Uterus (tissue), 3 donors: ENCODE measurements at regions not wholly inside any gene's neighbourhood (a gene's known extent, or its start where the extent isn't known, plus 50 kb on each side); places are given as distances from the start of the nearest gene placed in this dataset. TPM values are rescaled to one million over a fixed set of nuclear protein-coding genes. Genes with fewer than 3 reads are reported as not detected.

Experiments used
- DNase-seq, 2 donors: peaks; one replicate each; pipeline ENCODE4 v3.0.0-alpha.2; 2019 to 2020
- H3K27ac ChIP-seq, 2 donors: fragments of 200-600 bp; sonication (generic); 1 replicate in 1 of 2; 2 replicates in 1 of 2; pipeline ENCODE4 v1.5.1; 2016 to 2018
- H3K27me3 ChIP-seq, 2 donors: fragments of 200-600 bp; sonication (generic); one replicate each; pipeline ENCODE4 v1.5.1; 2018 to 2019; ENCODE audit warnings: control low read depth in 1 of 2
- H3K36me3 ChIP-seq, 2 donors: fragments of 200-600 bp; sonication (generic); one replicate each; pipeline ENCODE4 v1.5.1; 2019; ENCODE audit warnings: control low read depth in 1 of 2
- H3K4me1 ChIP-seq, 2 donors: fragments of 200-600 bp; sonication (generic); one replicate each; pipeline ENCODE4 v1.5.1; 2018 to 2019; ENCODE audit warnings: control low read depth in 1 of 2
- H3K4me3 ChIP-seq, 2 donors: fragments of 200-600 bp; sonication (generic); 1 replicate in 1 of 2; 2 replicates in 1 of 2; pipeline ENCODE4 v1.5.1; 2018 to 2019; ENCODE audit warnings: mild to moderate bottlenecking in 1 of 2
- H3K9me3 ChIP-seq, 2 donors: fragments of 200-600 bp; sonication (generic); one replicate each; pipeline ENCODE4 v1.5.1; 2019; ENCODE audit warnings: control low read depth in 1 of 2
- POLR2A ChIP-seq, 2 donors: fragments of 450-650 bp; IDR thresholded peaks; one replicate each; pipeline ENCODE4 v1.6.1; 2016; ENCODE audit warnings: antibody characterized with exemption in 2 of 2, mild to moderate bottlenecking in 1 of 2, moderate library complexity in 1 of 2
- intact Hi-C: fragments of 100-400 bp; cut with DNase I; formaldehyde crosslinking; loops from one replicate; pipeline ENCODE4 v1.15.1; 2023; ENCODE audit warnings: low total_unique reads
- microRNA-seq: library from miRNA; unstranded; fragments of <30 nt; microRNA quantifications from one replicate; pipeline ENCODE4, GENCODE V29; 2016; ENCODE audit warnings: borderline microRNAs expressed, borderline replicate concordance
- small RNA-seq: library from RNA; depleted of rRNA; stranded (forward); fragments of <200 nt; gene quantifications from one replicate; pipeline ENCODE3, GENCODE V24; 2016
- TF ChIP-seq, protein P1 (sequence below), 4 experiments: fragments of 200-600 bp in 2 of 4; fragments of 450-650 bp in 2 of 4; sonication (generic) in 2 of 4; IDR thresholded peaks; one replicate each; pipeline ENCODE4 v1.5.1; 2016 to 2019; ENCODE audit warnings: antibody characterized with exemption in 4 of 4, mild to moderate bottlenecking in 2 of 4, moderate library complexity in 1 of 4
- donor health status: DM: yes; HTN: yes; CAD: no.

DNA sequence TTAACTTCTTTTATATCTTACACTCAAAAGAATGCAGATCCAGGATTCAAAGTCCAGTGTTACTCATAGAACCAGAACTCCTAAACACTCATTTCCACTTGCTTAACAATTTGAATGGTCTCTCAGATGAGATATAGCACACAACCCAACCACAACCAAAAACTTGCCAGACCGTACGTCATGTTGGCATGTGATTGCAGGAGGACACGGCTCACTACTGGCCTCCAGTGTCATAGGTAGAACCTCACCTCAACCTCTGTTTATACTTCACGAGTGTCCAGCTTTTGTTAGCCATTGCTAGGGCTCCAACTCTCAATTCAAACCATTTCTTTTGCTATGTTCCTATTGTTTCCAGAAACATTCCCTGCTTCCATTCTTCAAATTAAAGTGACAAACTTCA is 58.5 kb upstream of the PDGFD start:
- no peak for DNase-seq
- intact Hi-C loops: no loop called here
- Histone ChIP-seq H3K4me3 (no peak overlapping the region), H3K9me3 (no peaks in the 10 kb centered on the region), H3K27ac (no peak overlapping the region), H3K36me3 (no peaks in the 10 kb centered on the region), H3K27me3 (no peaks in the 10 kb centered on the region), H3K4me1 (no peaks in the 10 kb centered on the region)
- TF ChIP-seq POLR2A (IDR thresholded peaks at IDR 0.05): no peak
- TF ChIP-seq, protein P1, sequence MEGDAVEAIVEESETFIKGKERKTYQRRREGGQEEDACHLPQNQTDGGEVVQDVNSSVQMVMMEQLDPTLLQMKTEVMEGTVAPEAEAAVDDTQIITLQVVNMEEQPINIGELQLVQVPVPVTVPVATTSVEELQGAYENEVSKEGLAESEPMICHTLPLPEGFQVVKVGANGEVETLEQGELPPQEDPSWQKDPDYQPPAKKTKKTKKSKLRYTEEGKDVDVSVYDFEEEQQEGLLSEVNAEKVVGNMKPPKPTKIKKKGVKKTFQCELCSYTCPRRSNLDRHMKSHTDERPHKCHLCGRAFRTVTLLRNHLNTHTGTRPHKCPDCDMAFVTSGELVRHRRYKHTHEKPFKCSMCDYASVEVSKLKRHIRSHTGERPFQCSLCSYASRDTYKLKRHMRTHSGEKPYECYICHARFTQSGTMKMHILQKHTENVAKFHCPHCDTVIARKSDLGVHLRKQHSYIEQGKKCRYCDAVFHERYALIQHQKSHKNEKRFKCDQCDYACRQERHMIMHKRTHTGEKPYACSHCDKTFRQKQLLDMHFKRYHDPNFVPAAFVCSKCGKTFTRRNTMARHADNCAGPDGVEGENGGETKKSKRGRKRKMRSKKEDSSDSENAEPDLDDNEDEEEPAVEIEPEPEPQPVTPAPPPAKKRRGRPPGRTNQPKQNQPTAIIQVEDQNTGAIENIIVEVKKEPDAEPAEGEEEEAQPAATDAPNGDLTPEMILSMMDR (IDR thresholded peaks at IDR 0.05): no peak

DNA sequence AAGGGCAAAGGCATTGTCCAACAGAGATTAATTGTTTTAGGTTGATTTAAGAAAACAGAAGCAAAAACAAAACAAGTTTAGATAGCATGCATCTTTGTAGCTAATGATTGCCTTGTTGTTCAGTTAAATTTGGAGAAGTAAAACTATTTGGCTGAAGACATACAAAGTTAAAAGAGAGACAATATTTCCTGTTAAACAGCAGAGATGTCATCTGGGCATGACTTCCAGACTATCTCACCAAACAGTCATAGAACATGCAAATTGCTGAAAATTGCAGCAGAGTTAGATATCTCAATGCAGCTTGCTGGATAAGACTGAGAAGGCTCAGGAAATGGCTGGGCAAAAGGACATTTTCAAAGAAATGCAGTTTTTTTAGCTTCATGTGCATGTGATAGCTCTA is 57.5 kb upstream of the PDGFD start:
- Histone ChIP-seq H3K27me3 (no peaks in the 10 kb centered on the region), H3K36me3 (no peaks in the 10 kb centered on the region), H3K4me3 (no peak overlapping the region), H3K27ac (no peak overlapping the region), H3K4me1 (no peaks in the 10 kb centered on the region), H3K9me3 (no peaks in the 10 kb centered on the region)
- TF ChIP-seq POLR2A (IDR thresholded peaks at IDR 0.05): no peak
- TF ChIP-seq, protein P1 (IDR thresholded peaks at IDR 0.05): no peak
- intact Hi-C loops: no loop called here
- no peak for DNase-seq

DNA sequence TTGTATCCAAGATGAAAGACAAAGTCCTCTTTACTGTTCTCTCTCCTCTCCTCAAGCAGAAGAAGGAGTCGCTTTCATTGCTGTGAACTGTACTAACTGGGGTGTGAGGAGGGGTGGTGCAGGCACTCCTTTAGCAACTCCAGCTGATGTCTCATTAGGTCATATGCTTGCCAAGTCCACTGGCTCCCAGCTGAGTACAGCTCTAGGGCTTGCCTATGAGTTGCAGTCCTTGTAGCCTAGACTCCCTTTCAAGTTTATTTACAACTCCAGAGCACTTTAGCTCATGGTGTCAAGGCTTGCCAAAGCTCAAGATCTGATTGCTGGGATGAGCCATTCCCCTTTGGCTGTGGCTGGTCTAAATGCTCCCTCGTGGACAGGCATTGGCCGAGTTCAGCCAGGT is 55.1 kb upstream of the PDGFD start:
- intact Hi-C loops: no loop called here
- DNase-seq: no peak
- Histone ChIP-seq H3K36me3 (no peaks in the 10 kb centered on the region), H3K27me3 (no peaks in the 10 kb centered on the region), H3K4me3 (no peak overlapping the region), H3K9me3 (no peaks in the 10 kb centered on the region), H3K27ac (no peak overlapping the region), H3K4me1 (no peaks in the 10 kb centered on the region)
- TF ChIP-seq, protein P1 (IDR thresholded peaks at IDR 0.05): no peak
- no peak for TF ChIP-seq POLR2A (IDR thresholded peaks at IDR 0.05)

DNA sequence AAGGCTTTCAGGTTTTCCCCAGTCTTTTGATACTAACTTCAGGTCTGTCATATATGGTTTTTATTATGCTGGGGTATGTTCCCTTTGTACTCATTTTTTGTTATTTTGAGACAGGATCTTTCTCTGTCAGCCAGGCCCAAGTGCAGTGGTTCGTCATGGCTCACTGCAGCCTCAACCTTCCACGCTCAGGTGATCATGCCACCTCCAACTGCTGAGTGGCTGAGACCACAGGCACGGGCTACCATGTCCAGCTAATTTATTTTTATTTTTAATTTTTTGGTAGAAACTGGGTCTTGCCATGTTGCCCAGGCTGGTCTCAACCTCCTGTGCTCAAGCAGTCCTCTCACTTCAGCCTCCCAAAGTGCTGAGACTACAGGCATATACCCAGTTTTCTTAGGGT is 50.6 kb upstream of the PDGFD start:
- H3K36me3 ChIP-seq: no peaks in the 10 kb centered on the region
- no peak for DNase-seq

More for the DNA sequence above, 50.6 kb upstream of the PDGFD start:
- intact Hi-C loops: no loop called here
- no peak for TF ChIP-seq POLR2A (IDR thresholded peaks at IDR 0.05)
- TF ChIP-seq, protein P1 (IDR thresholded peaks at IDR 0.05): no peak
- no peaks in the 10 kb centered on the region for H3K27me3 ChIP-seq
- no peaks in the 10 kb centered on the region for H3K9me3 ChIP-seq
- H3K4me1 ChIP-seq: no peaks in the 10 kb centered on the region
- no peak overlapping the region for H3K27ac ChIP-seq
- H3K4me3 ChIP-seq: no peak overlapping the region

Small RNAs in the stretch of these regions (microRNA-seq; reads per million reads assigned to microRNA genes)
- gene MIR7641-1: not detected

Small RNAs in the stretch of these regions (small RNA-seq; reads per million reads assigned to genes)
- gene AP001485.1 (not detected), gene MIR7641-1 (not detected)
